MM.1S (cell line): ENCODE measurements at regions not wholly inside any gene's neighbourhood (a gene's known extent, or its start where the extent isn't known, plus 50 kb on each side); places are given as distances from the start of the nearest gene placed in this dataset.

Experiments used
- EZH2 ChIP-seq: fragments of 300-600 bp; sonication (generic); optimal IDR thresholded peaks from 2 replicates; pipeline ENCODE3; 2017; ENCODE audit warnings: low read depth, mild to moderate bottlenecking, antibody characterized with exemption, low read length, mixed read lengths
- EZH2phosphoT487 ChIP-seq: fragments of 300-600 bp; sonication (generic); IDR thresholded peaks from 2 replicates; pipeline ENCODE4 v1.6.1; 2018; ENCODE audit warnings: antibody characterized with exemption, low read length
- TF ChIP-seq, protein P1 (sequence below): fragments of 300-600 bp; sonication (generic); IDR thresholded peaks from 2 replicates; pipeline ENCODE4 v1.5.1; 2016; ENCODE audit warnings: antibody characterized with exemption, low read length, mixed read lengths

DNA sequence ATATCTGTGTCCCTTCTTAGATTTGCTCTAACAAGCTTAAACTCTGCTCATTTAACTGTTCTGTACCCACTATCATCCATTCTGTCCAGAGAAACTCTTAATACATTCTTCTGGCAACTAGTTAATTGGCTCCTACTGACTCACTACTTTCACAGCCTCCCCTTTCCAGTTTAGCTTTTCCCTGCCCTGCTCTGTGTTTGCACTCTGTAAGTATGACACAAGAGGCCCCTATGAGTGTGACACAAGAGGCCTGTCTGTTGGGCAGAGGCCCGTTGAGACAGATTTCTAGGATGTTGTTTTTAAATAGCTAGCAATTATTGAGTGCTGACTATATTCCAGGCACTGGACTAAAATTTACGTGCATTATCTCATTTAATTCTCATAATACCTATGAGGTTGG lies 246.0 kb upstream of the DAAM1 start:
- TF ChIP-seq, protein P1, sequence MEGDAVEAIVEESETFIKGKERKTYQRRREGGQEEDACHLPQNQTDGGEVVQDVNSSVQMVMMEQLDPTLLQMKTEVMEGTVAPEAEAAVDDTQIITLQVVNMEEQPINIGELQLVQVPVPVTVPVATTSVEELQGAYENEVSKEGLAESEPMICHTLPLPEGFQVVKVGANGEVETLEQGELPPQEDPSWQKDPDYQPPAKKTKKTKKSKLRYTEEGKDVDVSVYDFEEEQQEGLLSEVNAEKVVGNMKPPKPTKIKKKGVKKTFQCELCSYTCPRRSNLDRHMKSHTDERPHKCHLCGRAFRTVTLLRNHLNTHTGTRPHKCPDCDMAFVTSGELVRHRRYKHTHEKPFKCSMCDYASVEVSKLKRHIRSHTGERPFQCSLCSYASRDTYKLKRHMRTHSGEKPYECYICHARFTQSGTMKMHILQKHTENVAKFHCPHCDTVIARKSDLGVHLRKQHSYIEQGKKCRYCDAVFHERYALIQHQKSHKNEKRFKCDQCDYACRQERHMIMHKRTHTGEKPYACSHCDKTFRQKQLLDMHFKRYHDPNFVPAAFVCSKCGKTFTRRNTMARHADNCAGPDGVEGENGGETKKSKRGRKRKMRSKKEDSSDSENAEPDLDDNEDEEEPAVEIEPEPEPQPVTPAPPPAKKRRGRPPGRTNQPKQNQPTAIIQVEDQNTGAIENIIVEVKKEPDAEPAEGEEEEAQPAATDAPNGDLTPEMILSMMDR: no peak
- TF ChIP-seq EZH2: no peak
- no peak for TF ChIP-seq EZH2phosphoT487
